ENCODE measurements at regions not wholly inside any gene's neighbourhood (a gene's known extent, or its start where the extent isn't known, plus 50 kb on each side); places are given as distances from the start of the nearest gene placed in this dataset.

GRCh38 chr9:90741036-90741435 is 60.6 kb upstream of the SYK start:
- intact Hi-C loops (cut with micrococcal nuclease) = no loop called here

GRCh38 chr9:90737742-90738141 is 63.9 kb upstream of the SYK start:
- H3K4me3 ChIP-seq (replicated peaks in 1 of 3; ENCODE audit: low read depth in 2 of 3, low read length in 3 of 3) = no peak overlapping the region
- DNase-seq = no peak
- no peak overlapping the region for H3K9ac ChIP-seq (ENCODE audit: insufficient read depth, low read length, poor library complexity, severe bottlenecking)
- TF ChIP-seq CTCF (IDR thresholded peaks at IDR 0.05) = no peak
- 91% methylated on average over 1 of the region's 1 CpG for WGBS (ENCODE audit: insufficient coverage)
- H3K79me2 ChIP-seq (ENCODE audit: insufficient read depth, low read length) = no peaks in the 10 kb centered on the region
- intact Hi-C loops (cut with micrococcal nuclease) = no loop called here
- Mint-ChIP-seq H3K4me1 (no peaks in the 10 kb centered on the region), H3K27me3 (ENCODE audit: low read depth in 3 of 3) (peaks cover 0 to 2% (median 2%) of the 10 kb centered on the region in 3 donors), H3K36me3 (no peaks in the 10 kb centered on the region), H3K9me3 (peaks cover 29 to 34% (median 30%) of the 10 kb centered on the region in 7 donors), H3K4me3 (no peak overlapping the region), H3K27ac (no peak overlapping the region)
- peaks cover 21 to 30% of the 10 kb centered on the region in 2 donors for H3K9me3 ChIP-seq (replicated peaks in 1 of 2; ENCODE audit: control insufficient read depth in 1 of 2, insufficient read depth in 1 of 2, low read length in 2 of 2)
- H3K27ac ChIP-seq (ENCODE audit: low read depth in 1 of 2, low read length in 2 of 2) = no peak overlapping the region
- H3K4me1 ChIP-seq (ENCODE audit: control insufficient read depth in 1 of 2, insufficient read depth in 2 of 2, low read length in 2 of 2) = no peaks in the 10 kb centered on the region
- H4K20me1 ChIP-seq (ENCODE audit: insufficient read depth, low read length) = no peaks in the 10 kb centered on the region
- H3K4me2 ChIP-seq (replicated peaks; ENCODE audit: extremely low read depth, low read length, poor library complexity, severe bottlenecking) = no peak overlapping the region
- no peaks in the 10 kb centered on the region for H3K36me3 ChIP-seq (replicated peaks in 1 of 2; ENCODE audit: control insufficient read depth in 1 of 2, insufficient read depth in 2 of 2, low read length in 2 of 2)
- H2AFZ ChIP-seq (ENCODE audit: insufficient read depth, low read depth, low read length, poor library complexity, severe bottlenecking) = no peak overlapping the region
- H3K27me3 ChIP-seq (ENCODE audit: control insufficient read depth in 2 of 2, insufficient read depth in 2 of 2, low read length in 2 of 2) = no peaks in the 10 kb centered on the region

More at GRCh38 chr9:90741036-90741435, 60.6 kb upstream of the SYK start:
- H3K27me3 ChIP-seq (ENCODE audit: control insufficient read depth in 2 of 2, insufficient read depth in 2 of 2, low read length in 2 of 2) = no peaks in the 10 kb centered on the region
- H3K4me1 ChIP-seq (ENCODE audit: control insufficient read depth in 1 of 2, insufficient read depth in 2 of 2, low read length in 2 of 2) = no peaks in the 10 kb centered on the region
- peaks cover 21 to 30% of the 10 kb centered on the region in 2 donors for H3K9me3 ChIP-seq (replicated peaks in 1 of 2; ENCODE audit: control insufficient read depth in 1 of 2, insufficient read depth in 1 of 2, low read length in 2 of 2)
- Mint-ChIP-seq H3K36me3 (no peaks in the 10 kb centered on the region), H3K27me3 (ENCODE audit: low read depth in 3 of 3) (peaks cover 2 to 11% (median 4%) of the 10 kb centered on the region in 3 donors), H3K4me3 (no peak overlapping the region), H3K4me1 (peaks cover under 1% of the 10 kb centered on the region), H3K27ac (no peak overlapping the region), H3K9me3 (peaks cover 29 to 34% (median 30%) of the 10 kb centered on the region in 7 donors)
- H3K4me2 ChIP-seq (replicated peaks; ENCODE audit: extremely low read depth, low read length, poor library complexity, severe bottlenecking) = no peak overlapping the region
- TF ChIP-seq CTCF (IDR thresholded peaks at IDR 0.05) = no peak
- H2AFZ ChIP-seq (ENCODE audit: insufficient read depth, low read depth, low read length, poor library complexity, severe bottlenecking) = no peak overlapping the region
- H3K36me3 ChIP-seq (replicated peaks in 1 of 2; ENCODE audit: control insufficient read depth in 1 of 2, insufficient read depth in 2 of 2, low read length in 2 of 2) = no peaks in the 10 kb centered on the region
- no peak overlapping the region for H3K27ac ChIP-seq (ENCODE audit: low read depth in 1 of 2, low read length in 2 of 2)
- no peaks in the 10 kb centered on the region for H3K79me2 ChIP-seq (ENCODE audit: insufficient read depth, low read length)
- no peak overlapping the region for H3K4me3 ChIP-seq (replicated peaks in 1 of 3; ENCODE audit: low read depth in 2 of 3, low read length in 3 of 3)
- H3K9ac ChIP-seq (ENCODE audit: insufficient read depth, low read length, poor library complexity, severe bottlenecking) = no peak overlapping the region
- H4K20me1 ChIP-seq (ENCODE audit: insufficient read depth, low read length) = no peaks in the 10 kb centered on the region
- WGBS (ENCODE audit: insufficient coverage) = no CpG with 5 or more reads among the region's 1 CpG
- DNase-seq = no peak
